ENCODE measurements at regions not wholly inside any gene's neighbourhood (a gene's known extent, or its start where the extent isn't known, plus 50 kb on each side); places are given as distances from the start of the nearest gene placed in this dataset.
"Not testable (repeated sequence)": the region's sequence is repeated elsewhere in the genome, so short reads cannot be mapped to it uniquely, and the experiment has no call there.

- no peak for TF ChIP-seq Cebpa-rat (IDR thresholded peaks at IDR 0.05)
- Histone ChIP-seq H4K20me1 (no peaks in the 10 kb centered on the region), H3K4me2 (no peak overlapping the region), H3K27me3 (no peaks in the 10 kb centered on the region), H3K4me1 (peaks cover 0 to 7% (median 2%) of the 10 kb centered on the region in 10 experiments; a peak in 2 of 20 replicates), H3K4me3 (no peak overlapping the region), H3K9ac (no peak overlapping the region), H3K36me3 (no peaks in the 10 kb centered on the region), H3K27ac (no peak overlapping the region), H3K9me3 (replicated peaks in 1 of 11) (no peaks in the 10 kb centered on the region)
Measured at GRCh38 chr5:110854200-110854599, 115.4 kb downstream of the SLC25A46 start.

DNA sequence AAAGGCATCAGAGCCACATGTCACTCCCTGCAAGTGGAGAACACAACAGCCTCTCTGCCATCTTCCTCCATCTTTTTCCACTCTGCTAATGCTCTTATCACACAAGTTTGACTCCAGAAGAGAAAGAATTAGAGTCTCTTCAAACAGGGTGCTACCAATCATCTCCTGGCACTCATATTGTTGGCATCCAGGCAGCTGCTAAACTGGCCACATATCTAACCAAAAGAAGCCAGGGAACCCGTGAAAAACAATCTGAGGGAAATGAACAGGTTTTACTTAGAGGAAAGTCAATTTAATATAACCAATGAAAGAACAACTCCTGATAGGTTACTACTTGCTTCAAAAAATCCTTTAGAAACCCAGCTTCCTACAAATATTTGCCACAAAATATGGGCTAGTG lies 117.2 kb downstream of the SLC25A46 start:
- Histone ChIP-seq H3K9me3 (replicated peaks in 1 of 11) (no peaks in the 10 kb centered on the region), H3K4me3 (no peak overlapping the region), H3K4me1 (peaks cover 0 to 7% (median 2%) of the 10 kb centered on the region in 10 experiments; a peak in 2 of 20 replicates), H3K27ac (no peak overlapping the region), H4K20me1 (no peaks in the 10 kb centered on the region), H3K27me3 (no peaks in the 10 kb centered on the region), H3K9ac (no peak overlapping the region), H3K4me2 (no peak overlapping the region), H3K36me3 (no peaks in the 10 kb centered on the region)
- no peak for TF ChIP-seq Cebpa-rat (IDR thresholded peaks at IDR 0.05)

GRCh38 chr5:110865400-110866094 lies 126.7 kb downstream of the SLC25A46 start:
- H3K4me2 ChIP-seq: no peak overlapping the region
- no peaks in the 10 kb centered on the region for H3K36me3 ChIP-seq
- H3K27me3 ChIP-seq: no peaks in the 10 kb centered on the region
- H3K4me3 ChIP-seq: no peak overlapping the region
- TF ChIP-seq Cebpa-rat (IDR thresholded peaks at IDR 0.05): no peak
- H3K9ac ChIP-seq: no peak overlapping the region
- H3K27ac ChIP-seq: no peak overlapping the region
- no peaks in the 10 kb centered on the region for H3K9me3 ChIP-seq (replicated peaks in 1 of 11)
- no peaks in the 10 kb centered on the region for H3K4me1 ChIP-seq
- no peaks in the 10 kb centered on the region for H4K20me1 ChIP-seq

- H3K27me3 ChIP-seq: no peaks in the 10 kb centered on the region
- H4K20me1 ChIP-seq: no peaks in the 10 kb centered on the region
- H3K9ac ChIP-seq: no peak overlapping the region
- no peak for TF ChIP-seq Cebpa-rat (IDR thresholded peaks at IDR 0.05)
- no peaks in the 10 kb centered on the region for H3K4me1 ChIP-seq
- no peaks in the 10 kb centered on the region for H3K36me3 ChIP-seq
- H3K4me2 ChIP-seq: no peak overlapping the region
- no peak overlapping the region for H3K27ac ChIP-seq
- no peak overlapping the region for H3K4me3 ChIP-seq
- H3K9me3 ChIP-seq (replicated peaks in 1 of 11): no peaks in the 10 kb centered on the region
Measured at GRCh38 chr5:110869927-110870326, 131.1 kb downstream of the SLC25A46 start.

DNA sequence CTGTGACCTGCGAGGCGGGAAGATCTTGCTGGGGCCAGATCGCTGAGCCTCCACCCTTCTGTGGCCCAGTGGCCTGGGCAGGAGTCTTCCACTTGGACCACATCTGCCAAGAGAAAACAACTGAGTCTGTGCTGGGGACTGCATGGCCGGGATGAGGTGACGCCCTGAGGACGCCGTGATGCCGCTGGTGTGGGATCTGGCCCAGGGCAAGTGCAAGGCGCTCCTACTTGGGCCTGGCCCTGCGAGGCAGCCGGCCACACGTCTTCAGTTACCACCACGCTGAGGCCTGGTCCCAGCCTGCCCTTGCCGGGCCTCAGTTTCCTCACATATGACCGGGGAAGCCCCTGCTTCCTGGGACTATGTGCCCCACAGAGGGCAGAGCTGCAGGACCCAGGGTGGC lies 133.4 kb downstream of the SLC25A46 start:
- Histone ChIP-seq H3K9ac (no peak overlapping the region), H3K4me2 (no peak overlapping the region), H3K27ac (no peak overlapping the region), H3K4me3 (no peak overlapping the region), H3K27me3 (no peaks in the 10 kb centered on the region), H3K36me3 (no peaks in the 10 kb centered on the region), H3K9me3 (replicated peaks in 1 of 11) (no peaks in the 10 kb centered on the region; a peak in 1 of 22 replicates), H4K20me1 (no peaks in the 10 kb centered on the region), H3K4me1 (no peaks in the 10 kb centered on the region)
- no peak for TF ChIP-seq Cebpa-rat (IDR thresholded peaks at IDR 0.05)

- Histone ChIP-seq H4K20me1 (no peaks in the 10 kb centered on the region), H3K4me3 (no peak overlapping the region)
Measured at GRCh38 chr5:110872963-110873362, 134.2 kb downstream of the SLC25A46 start.

DNA sequence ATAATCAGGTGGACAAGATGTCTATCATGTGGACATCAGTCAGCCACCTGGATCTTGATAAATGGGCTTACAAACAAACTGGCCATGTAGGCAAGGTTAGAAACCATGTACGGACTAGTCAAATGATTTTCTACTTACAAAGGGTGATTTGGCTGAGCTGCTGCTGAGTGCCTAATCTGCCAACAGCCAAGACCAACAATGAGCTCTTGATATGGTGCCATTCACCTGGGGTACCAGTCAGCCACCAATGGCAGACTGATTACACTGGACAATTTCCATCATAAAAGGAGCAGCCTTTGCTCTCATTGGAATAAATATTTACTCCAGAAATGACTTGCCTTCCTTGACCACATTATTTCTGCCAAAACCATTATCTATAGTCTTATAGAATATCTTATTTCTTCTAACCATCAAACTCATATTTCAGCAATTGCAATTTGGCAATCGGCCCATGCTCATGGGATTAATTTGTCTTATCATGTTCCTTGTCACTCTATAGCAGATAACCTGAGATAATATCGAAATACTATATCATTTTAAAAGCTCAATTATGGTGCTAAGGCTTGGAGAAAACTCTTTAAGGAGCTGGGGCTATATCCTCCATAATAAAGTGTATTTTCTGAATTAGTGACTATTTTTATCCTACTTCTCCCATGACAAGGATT lies 135.1 kb downstream of the SLC25A46 start:
- Histone ChIP-seq H4K20me1 (no peaks in the 10 kb centered on the region), H3K4me1 (no peaks in the 10 kb centered on the region), H3K4me3 (no peak overlapping the region), H3K36me3 (no peaks in the 10 kb centered on the region), H3K4me2 (no peak overlapping the region), H3K27ac (no peak overlapping the region), H3K9me3 (replicated peaks in 1 of 11) (no peaks in the 10 kb centered on the region; a peak in 1 of 22 replicates), H3K27me3 (no peaks in the 10 kb centered on the region), H3K9ac (no peak overlapping the region)
- TF ChIP-seq Cebpa-rat (IDR thresholded peaks at IDR 0.05): no peak

More at GRCh38 chr5:110872963-110873362, 134.2 kb downstream of the SLC25A46 start:
- Histone ChIP-seq H3K27me3 (no peaks in the 10 kb centered on the region), H3K9ac (no peak overlapping the region), H3K4me2 (no peak overlapping the region), H3K36me3 (no peaks in the 10 kb centered on the region), H3K9me3 (replicated peaks in 1 of 11) (no peaks in the 10 kb centered on the region; a peak in 1 of 22 replicates), H3K4me1 (no peaks in the 10 kb centered on the region), H3K27ac (no peak overlapping the region)
- no peak for TF ChIP-seq Cebpa-rat (IDR thresholded peaks at IDR 0.05)

DNA sequence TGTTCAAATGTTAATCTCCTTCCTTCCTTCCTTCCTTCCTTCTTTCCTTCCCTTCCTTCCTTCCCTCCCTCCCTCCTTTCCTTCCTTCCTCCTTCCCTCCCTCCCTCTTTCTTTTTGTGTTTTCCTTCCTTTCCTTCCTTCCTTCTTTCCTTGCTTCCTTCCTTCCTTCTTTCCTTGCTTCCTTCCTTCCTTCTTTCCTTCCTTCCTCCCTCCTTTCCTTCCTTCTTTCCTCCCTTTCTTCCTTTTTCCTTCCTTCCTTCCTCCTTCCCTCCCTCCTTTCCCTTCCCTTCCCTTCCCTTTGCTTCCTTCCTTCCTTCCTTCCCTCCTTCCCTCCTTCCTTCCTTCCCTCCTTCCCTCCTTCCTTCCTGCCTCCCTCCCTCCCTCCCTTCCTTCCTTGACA lies 136.3 kb downstream of the SLC25A46 start:
- H3K36me3 ChIP-seq; H3K4me1 ChIP-seq; H3K9ac ChIP-seq; H3K27me3 ChIP-seq; H3K4me2 ChIP-seq; H4K20me1 ChIP-seq; H3K4me3 ChIP-seq; H3K27ac ChIP-seq; H3K9me3 ChIP-seq (replicated peaks in 1 of 11): not testable (repeated sequence)

DNA sequence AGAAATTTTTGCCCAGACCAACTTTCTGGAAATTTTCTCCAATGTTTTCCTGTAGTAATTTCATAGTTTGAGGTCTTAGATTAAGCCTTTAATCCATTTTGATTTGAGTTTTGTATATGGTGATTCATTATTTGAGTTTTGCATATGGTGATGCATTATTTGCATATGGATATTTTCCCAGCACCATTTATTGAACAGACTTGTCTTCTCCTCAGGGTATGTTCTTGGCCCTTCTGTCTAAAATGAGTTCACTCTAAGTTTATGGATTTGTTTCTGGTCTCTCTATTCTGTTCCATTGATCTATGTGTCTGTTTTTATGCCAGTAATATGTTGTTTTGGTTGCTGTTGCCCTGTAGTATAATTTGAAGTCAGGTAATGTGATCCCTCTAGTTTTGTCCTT lies 139.3 kb downstream of the SLC25A46 start:
- Histone ChIP-seq H3K27me3 (no peaks in the 10 kb centered on the region), H3K27ac (no peak overlapping the region), H3K36me3 (no peaks in the 10 kb centered on the region), H3K9me3 (replicated peaks in 1 of 11) (peaks cover 0 to 12% (median 0%) of the 10 kb centered on the region in 11 experiments; a peak in 2 of 22 replicates), H3K4me1 (no peaks in the 10 kb centered on the region), H3K4me3 (no peak overlapping the region), H4K20me1 (no peaks in the 10 kb centered on the region), H3K4me2 (no peak overlapping the region), H3K9ac (no peak overlapping the region)
- no peak for TF ChIP-seq Cebpa-rat (IDR thresholded peaks at IDR 0.05)

- Histone ChIP-seq H3K4me3 (no peak overlapping the region), H3K9me3 (replicated peaks in 1 of 11) (peaks cover 0 to 12% (median 0%) of the 10 kb centered on the region in 11 experiments; a peak in 2 of 22 replicates), H4K20me1 (no peaks in the 10 kb centered on the region), H3K36me3 (no peaks in the 10 kb centered on the region), H3K27ac (no peak overlapping the region), H3K9ac (no peak overlapping the region), H3K27me3 (no peaks in the 10 kb centered on the region), H3K4me2 (0 out of 22 replicates have a peak overlapping the region, but pooled peaks of 1 of the 11 experiments have one; percentile 13), H3K4me1 (no peaks in the 10 kb centered on the region)
- no peak for TF ChIP-seq Cebpa-rat (IDR thresholded peaks at IDR 0.05)
Measured at GRCh38 chr5:110879675-110880074, 140.9 kb downstream of the SLC25A46 start.

Measured in BLaER1 treated with 17β-estradiol and CSF1 and Interleukin-3, amounts not matched to agents 10 nM and 100 nM (cell line).